HepG2 (cell line): ENCODE measurements at regions not wholly inside any gene's neighbourhood (a gene's known extent, or its start where the extent isn't known, plus 50 kb on each side); places are given as distances from the start of the nearest gene placed in this dataset.

Source experiments
- ATAC-seq: fragments of 200-7000 bp; cut with Tn5 transposase; 3 replicates; pipeline ENCODE4 v1.9.1; 2020; ENCODE audit warnings: mild to moderate bottlenecking, moderate library complexity
- BruUV-seq: library from RNA; stranded (reverse); fragments of 400-500 nt; replicated peaks from 2 replicates; lab custom pipeline; 2021; lab: Mats Ljungman, UMichigan
- CTCF ChIA-PET: fragments of 300-600 bp; formaldehyde crosslinking; extraction: SDS; loops from one replicate; lab custom pipeline; 2021; ENCODE audit warnings: low total read pairs, inconsistent platforms, low intra/inter-chr PET ratio; lab: Yijun Ruan, JAX
- POLR2A ChIA-PET: fragments of 350-600 bp; sonication (Branson Sonifier 250); formaldehyde crosslinking; loops from one replicate; lab custom pipeline; 2020; ENCODE audit warnings: antibody characterized with exemption, inconsistent platforms; lab: Yijun Ruan, JAX
- DNase-seq: peaks from one replicate; pipeline ENCODE4 v3.0.0-alpha.2; 2015; ENCODE audit warnings: low spot score
- FAIRE-seq: peaks from 3 replicates; lab custom pipeline; 2011; peaks lifted over from hg19 to GRCh38; lab: Jason Lieb, UNC
- H2AFZ ChIP-seq: one replicate; pipeline ENCODE4 v1.6.1; 2011; ENCODE audit warnings: low read length, inconsistent platforms
- H3K27ac ChIP-seq: fragments of 300-600 bp; 3 replicates; pipeline ENCODE4 v1.8.0; 2011; ENCODE audit warnings: mixed run types, mild to moderate bottlenecking, mixed read lengths, low read length, inconsistent platforms; ENCODE audit not compliant: insufficient read depth; ENCODE audit errors: extremely low read length
- H3K27me3 ChIP-seq, 2 experiments: fragments of 200-600 bp in 1 of 2; 2 replicates in 1 of 2; 3 replicates in 1 of 2; pipeline versions ENCODE4 v1.6.0 to v1.8.0; 2011; ENCODE audit warnings: low read length in 2 of 2, mild to moderate bottlenecking in 2 of 2, moderate library complexity in 2 of 2, inconsistent platforms in 1 of 2; ENCODE audit not compliant: insufficient read depth in 2 of 2, control insufficient read depth in 1 of 2
- H3K36me3 ChIP-seq, 2 experiments: fragments of 200-600 bp in 1 of 2; replicated peaks in 1 of 2; 2 replicates in 1 of 2; 3 replicates in 1 of 2; pipeline versions ENCODE4 v1.5.1 to v1.8.0; 2011; ENCODE audit warnings: low read length in 2 of 2, inconsistent platforms in 1 of 2; ENCODE audit not compliant: insufficient read depth in 2 of 2, control insufficient read depth in 1 of 2
- H3K4me1 ChIP-seq: 2 replicates; pipeline ENCODE4 v1.5.1; 2012; ENCODE audit warnings: low read length, inconsistent platforms; ENCODE audit not compliant: insufficient read depth
- H3K4me2 ChIP-seq: 2 replicates; pipeline ENCODE4 v1.6.0; 2011; ENCODE audit warnings: low read depth, low read length, inconsistent platforms
- H3K4me3 ChIP-seq, 3 experiments: fragments of 200-600 bp in 1 of 3; sonication (generic), shearing (Covaris generic) in 1 of 3; replicated peaks in 1 of 3; 2 replicates each; pipeline ENCODE4 v1.5.1; 2011 to 2016; ENCODE audit warnings: low read length in 3 of 3, inconsistent platforms in 2 of 3, low read depth in 2 of 3, mild to moderate bottlenecking in 2 of 3, control low read depth in 1 of 3, mixed read lengths in 1 of 3; ENCODE audit not compliant: insufficient read depth in 1 of 3
- H3K79me2 ChIP-seq: one replicate; pipeline ENCODE4 v1.6.1; 2011; ENCODE audit warnings: low read length, inconsistent platforms; ENCODE audit not compliant: insufficient read depth
- H3K9ac ChIP-seq: 2 replicates; pipeline ENCODE4 v1.6.0; 2011; ENCODE audit warnings: mild to moderate bottlenecking, low read depth, low read length, inconsistent platforms; ENCODE audit not compliant: insufficient read depth
- H3K9me3 ChIP-seq: 2 replicates; pipeline ENCODE4 v1.5.1; 2012; ENCODE audit warnings: mild to moderate bottlenecking, low read length
- H4K20me1 ChIP-seq: 2 replicates; pipeline ENCODE4 v1.6.0; 2011; ENCODE audit warnings: inconsistent platforms, mild to moderate bottlenecking, low read length, moderate library complexity; ENCODE audit not compliant: insufficient read depth
- KDM1A ChIP-seq: IDR thresholded peaks from 2 replicates; pipeline ENCODE4 v1.6.1; 2016; ENCODE audit warnings: missing compliant biosample characterization
- NCOR1 ChIP-seq: fragments of 200-600 bp; sonication (generic); IDR thresholded peaks from 2 replicates; pipeline ENCODE4 v1.7.0; 2017; ENCODE audit warnings: antibody characterized with exemption, low read length, borderline replicate concordance
- SP5 ChIP-seq: IDR thresholded peaks from 2 replicates; pipeline ENCODE4 v1.6.1; 2016; ENCODE audit warnings: low read depth, borderline replicate concordance
- ZNF503 ChIP-seq: sonication (generic); formaldehyde crosslinking; IDR thresholded peaks from 2 replicates; pipeline ENCODE4 v1.4.0; 2020; ENCODE audit warnings: missing genetic modification reagents
- ZNF784 ChIP-seq: sonication (generic); formaldehyde crosslinking; IDR thresholded peaks from 2 replicates; pipeline ENCODE4 v1.5.1; 2020; ENCODE audit warnings: missing genetic modification reagents, mild to moderate bottlenecking, borderline replicate concordance
- WGBS: methylation state at CpG from one replicate; pipeline ENCODE4 v1.1.6; 2017; ENCODE audit warnings: low lambda C conversion rate; 5-methylcytosine and 5-hydroxymethylcytosine counted together
- in situ Hi-C: cut with HindIII; loops from 2 replicates; pipeline ENCODE4 v1.10.0; 2017; ENCODE audit warnings: low pct_unique_long_range_greater_than_20kb; ENCODE audit not compliant: extremely low pct_ligation_motif_present
- intact Hi-C: fragments of 100-400 bp; cut with micrococcal nuclease; formaldehyde crosslinking; loops from one replicate; pipeline ENCODE4 v1.10.0; 2022; ENCODE audit not compliant: unreplicated experiment

- CTCF ChIA-PET, result no interaction called here
- no peak for ATAC-seq
- in situ Hi-C loops, result no loop called here
Observed at GRCh38 chr5:113652161-113652560, 138.7 kb downstream of the YTHDC2 start.

More at GRCh38 chr5:113652161-113652560, 138.7 kb downstream of the YTHDC2 start:
- Histone ChIP-seq H4K20me1 (no peaks in the 10 kb centered on the region), H3K36me3 (no peaks in the 10 kb centered on the region), H2AFZ (no peak overlapping the region), H3K4me2 (no peak overlapping the region), H3K4me1 (no peaks in the 10 kb centered on the region), H3K9ac (no peak overlapping the region), H3K9me3 (no peaks in the 10 kb centered on the region), H3K79me2 (no peaks in the 10 kb centered on the region), H3K4me3 (no peak overlapping the region), H3K27ac (no peak overlapping the region), H3K27me3 (no peaks in the 10 kb centered on the region)
- no peak for DNase-seq
- no TSS peak for BruUV-seq
- intact Hi-C loops, result no loop called here
- 2% methylated on average over 7 of the region's 7 CpGs for WGBS
- POLR2A ChIA-PET, result no interaction called here
- TF ChIP-seq KDM1A (CRISPR knock-in tag) (no peak), SP5 (CRISPR knock-in tag) (no peak), NCOR1 (no peak), ZNF503 (CRISPR knock-in tag) (no peak), ZNF784 (CRISPR knock-in tag) (no peak)
- no peak for FAIRE-seq
